Skeletal muscle satellite cell (primary cell): ENCODE measurements at regions not wholly inside any gene's neighbourhood (a gene's known extent, or its start where the extent isn't known, plus 50 kb on each side); places are given as distances from the start of the nearest gene placed in this dataset.
"Not testable (repeated sequence)": the region's sequence is repeated elsewhere in the genome, so short reads cannot be mapped to it uniquely, and the experiment has no call there.

Source experiments
- H3K27me3 ChIP-seq: 2 replicates; pipeline ENCODE4 v1.7.0; 2013; ENCODE audit warnings: low read length; ENCODE audit not compliant: control insufficient read depth, insufficient read depth
- H3K36me3 ChIP-seq: 2 replicates; pipeline ENCODE4 v1.7.0; 2013; ENCODE audit warnings: mild to moderate bottlenecking, control low read depth, low read length; ENCODE audit not compliant: insufficient read depth
- H3K4me1 ChIP-seq: 2 replicates; pipeline ENCODE4 v1.7.0; 2013; ENCODE audit warnings: low read length; ENCODE audit not compliant: control insufficient read depth, insufficient read depth
- H3K4me2 ChIP-seq: 2 replicates; pipeline ENCODE4 v1.7.0; 2013; ENCODE audit warnings: mild to moderate bottlenecking, low read length
- H3K4me3 ChIP-seq: 2 replicates; pipeline ENCODE4 v1.7.0; 2013; ENCODE audit warnings: low read length
- H3K9ac ChIP-seq: 2 replicates; pipeline ENCODE4 v1.7.0; 2013; ENCODE audit warnings: mild to moderate bottlenecking, low read depth, low read length, moderate library complexity
- H3K9me3 ChIP-seq: replicated peaks from 2 replicates; pipeline ENCODE4 v1.7.0; 2013; ENCODE audit warnings: mild to moderate bottlenecking, control low read depth, low read length

GRCh38 chr6:47407300-47408281, 70.0 kb upstream of the CD2AP start:
- H3K9ac ChIP-seq, result no peak overlapping the region
- no peaks in the 10 kb centered on the region for H3K27me3 ChIP-seq
- H3K4me2 ChIP-seq, result no peak overlapping the region
- peaks cover 11% of the 10 kb centered on the region for H3K4me1 ChIP-seq
- no peaks in the 10 kb centered on the region for H3K36me3 ChIP-seq
- no peaks in the 10 kb centered on the region for H3K9me3 ChIP-seq
- H3K4me3 ChIP-seq, result no peak overlapping the region

DNA sequence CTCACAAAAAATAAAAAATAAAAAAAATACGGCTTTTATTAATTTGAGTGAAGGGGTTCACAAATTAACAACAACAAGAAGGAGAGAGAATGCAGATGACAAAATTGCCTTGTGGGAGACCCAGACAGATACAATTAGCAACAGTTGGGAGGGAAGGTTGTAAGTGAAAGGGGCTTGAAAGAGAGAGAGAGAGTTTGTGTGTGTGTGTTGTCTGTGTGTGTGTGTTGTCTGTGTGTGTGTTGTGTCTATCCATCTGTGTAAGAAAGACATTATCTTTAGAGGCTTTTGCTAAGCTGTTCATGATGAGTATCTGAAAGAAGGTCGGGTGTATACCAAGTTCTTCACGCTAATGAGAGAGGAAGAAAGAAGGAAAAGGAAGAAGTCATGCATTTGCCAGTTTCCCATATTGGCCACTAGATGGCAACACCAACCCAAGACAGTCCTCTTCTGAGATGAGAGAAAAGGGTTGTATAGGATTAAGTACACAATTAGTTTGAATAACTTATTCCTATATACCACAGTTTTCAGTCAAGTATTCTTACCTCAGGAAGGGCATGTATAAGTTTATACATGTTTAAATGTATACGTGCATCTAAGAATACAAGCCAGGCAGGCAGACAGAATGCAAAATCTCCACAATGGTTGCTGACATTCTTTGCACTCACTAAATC, 63.7 kb upstream of the CD2AP start:
- Histone ChIP-seq H3K4me3 (peak overlapping the region; percentile 67), H3K36me3 (no peaks in the 10 kb centered on the region), H3K27me3 (no peaks in the 10 kb centered on the region), H3K9ac (peak overlapping the region; percentile 69), H3K4me1 (no peaks in the 10 kb centered on the region), H3K4me2 (peak overlapping the region; percentile 85), H3K9me3 (no peaks in the 10 kb centered on the region)

- H3K4me1 ChIP-seq, result no peaks in the 10 kb centered on the region
- H3K36me3 ChIP-seq, result no peaks in the 10 kb centered on the region
- no peaks in the 10 kb centered on the region for H3K27me3 ChIP-seq
- peak overlapping the region; percentile 67 for H3K4me3 ChIP-seq
- peak overlapping the region; percentile 85 for H3K4me2 ChIP-seq
- H3K9ac ChIP-seq, result peak overlapping the region; percentile 69
- H3K9me3 ChIP-seq, result no peaks in the 10 kb centered on the region
Measured at GRCh38 chr6:47414423-47415167, 63.0 kb upstream of the CD2AP start.

GRCh38 chr6:47416396-47417345, 60.9 kb upstream of the CD2AP start:
- no peak overlapping the region for H3K9ac ChIP-seq
- no peak overlapping the region for H3K4me3 ChIP-seq
- peaks cover under 1% of the 10 kb centered on the region for H3K27me3 ChIP-seq
- H3K4me1 ChIP-seq, result peaks cover 6% of the 10 kb centered on the region
- no peak overlapping the region for H3K4me2 ChIP-seq
- no peaks in the 10 kb centered on the region for H3K9me3 ChIP-seq
- no peaks in the 10 kb centered on the region for H3K36me3 ChIP-seq

DNA sequence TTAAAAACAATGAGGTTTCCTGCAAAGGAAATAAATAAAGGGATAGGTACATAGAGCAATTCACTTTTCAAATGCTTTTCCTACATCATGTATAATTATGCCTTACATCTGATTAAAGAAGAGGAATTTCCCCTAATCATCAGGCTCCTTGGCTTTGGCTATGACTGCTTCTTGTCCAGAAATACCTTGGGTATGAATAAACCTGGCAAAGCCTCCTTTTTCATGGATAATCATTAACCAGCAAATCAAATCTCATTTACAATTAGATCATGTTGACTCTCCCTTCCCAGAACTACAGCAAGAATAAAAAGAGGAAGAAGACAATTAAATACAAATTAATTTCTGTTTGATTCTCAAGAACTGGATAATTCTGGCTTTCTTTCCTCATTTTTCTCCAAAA, 58.0 kb upstream of the CD2AP start:
- no peak overlapping the region for H3K4me3 ChIP-seq
- H3K4me2 ChIP-seq, result no peak overlapping the region
- H3K4me1 ChIP-seq, result peaks cover 6% of the 10 kb centered on the region
- no peaks in the 10 kb centered on the region for H3K36me3 ChIP-seq
- H3K9me3 ChIP-seq, result no peaks in the 10 kb centered on the region
- H3K27me3 ChIP-seq, result peaks cover 6% of the 10 kb centered on the region
- no peak overlapping the region for H3K9ac ChIP-seq

DNA sequence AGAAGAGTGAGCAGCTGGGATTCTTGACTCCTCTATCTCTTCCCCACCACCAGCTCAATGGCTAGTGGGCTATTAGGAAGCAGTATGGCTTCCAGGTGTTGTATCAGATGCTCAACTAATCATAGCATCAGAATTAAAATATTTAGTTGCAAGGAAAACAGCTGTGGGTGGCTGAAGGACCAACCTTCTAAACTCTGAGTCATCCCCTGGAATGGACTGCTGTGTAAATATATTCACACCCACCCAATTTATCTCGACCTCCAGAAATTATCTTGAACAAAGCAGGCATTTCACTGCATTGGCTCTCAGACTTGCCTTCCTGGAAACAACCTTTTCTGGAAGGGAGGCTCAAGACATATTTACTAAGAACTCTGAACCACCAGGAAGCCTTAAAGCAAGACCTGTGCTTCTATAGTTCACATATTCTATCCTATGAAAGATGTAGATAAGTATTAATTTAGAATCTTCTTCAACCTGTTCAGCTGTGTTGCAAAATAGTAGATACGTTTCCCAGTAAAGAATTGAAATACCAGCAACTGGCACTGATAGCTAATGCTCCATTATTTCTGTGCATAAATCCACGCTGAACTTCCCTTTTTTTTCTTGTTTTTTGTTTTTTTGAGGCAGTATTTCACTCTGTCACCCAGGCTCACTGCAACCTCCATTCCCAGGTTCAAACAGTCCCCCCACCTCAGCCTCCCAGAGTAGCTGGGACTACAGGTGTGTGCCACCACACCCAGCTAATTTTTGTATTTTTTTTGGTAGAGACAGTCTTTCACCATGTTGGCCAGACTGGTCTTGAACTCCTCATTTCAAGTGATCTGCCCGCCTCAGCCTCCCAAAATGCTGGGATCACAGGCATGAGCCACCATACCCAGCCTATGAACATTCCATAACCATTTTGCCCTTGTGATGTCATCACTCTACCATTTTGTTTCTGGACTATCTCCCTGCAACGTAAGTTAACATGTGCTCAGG, 56.9 kb upstream of the CD2AP start:
- peaks cover 6% of the 10 kb centered on the region for H3K27me3 ChIP-seq
- no peak overlapping the region for H3K4me2 ChIP-seq
- no peaks in the 10 kb centered on the region for H3K9me3 ChIP-seq
- H3K9ac ChIP-seq, result no peak overlapping the region
- H3K4me3 ChIP-seq, result no peak overlapping the region
- peaks cover 6% of the 10 kb centered on the region for H3K4me1 ChIP-seq
- no peaks in the 10 kb centered on the region for H3K36me3 ChIP-seq

DNA sequence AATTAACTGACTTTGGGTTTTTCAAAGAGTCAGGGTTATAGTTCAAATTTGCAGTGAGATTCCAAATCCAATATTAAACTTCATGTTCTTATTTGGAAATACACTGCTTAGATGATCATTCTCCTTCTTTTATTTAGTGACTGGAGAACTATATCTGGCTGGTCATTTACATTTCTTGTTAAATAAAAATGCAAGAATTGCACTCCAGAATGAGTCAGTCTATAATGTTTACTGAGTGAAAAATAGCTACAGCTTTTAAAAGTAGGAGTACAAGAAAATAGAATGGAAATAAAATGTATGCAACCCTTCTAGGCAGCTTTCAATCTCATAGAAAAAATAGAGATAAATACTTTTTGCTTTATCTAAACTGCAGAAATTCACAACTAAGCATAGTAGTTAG, 54.5 kb upstream of the CD2AP start:
- Histone ChIP-seq H3K9me3 (no peaks in the 10 kb centered on the region), H3K4me3 (no peak overlapping the region), H3K36me3 (no peaks in the 10 kb centered on the region), H3K27me3 (peaks cover 6% of the 10 kb centered on the region), H3K4me2 (no peak overlapping the region), H3K9ac (no peak overlapping the region), H3K4me1 (peaks cover 6% of the 10 kb centered on the region)

GRCh38 chr6:47424436-47424836, 53.2 kb upstream of the CD2AP start:
- Histone ChIP-seq H3K4me3 (no peak overlapping the region), H3K27me3 (peaks cover 6% of the 10 kb centered on the region), H3K9me3 (no peaks in the 10 kb centered on the region), H3K4me2 (no peak overlapping the region), H3K9ac (no peak overlapping the region), H3K36me3 (no peaks in the 10 kb centered on the region), H3K4me1 (peaks cover 6% of the 10 kb centered on the region)

GRCh38 chr6:47425724-47426123, 51.9 kb upstream of the CD2AP start:
- not testable (repeated sequence) for H3K4me3 ChIP-seq

More at GRCh38 chr6:47425724-47426123, 51.9 kb upstream of the CD2AP start:
- not testable (repeated sequence) for H3K4me2 ChIP-seq, H3K36me3 ChIP-seq, H3K9ac ChIP-seq, H3K9me3 ChIP-seq, H3K4me1 ChIP-seq, H3K27me3 ChIP-seq
